SU-DHL-6 (cell line): ENCODE measurements at regions not wholly inside any gene's neighbourhood (a gene's known extent, or its start where the extent isn't known, plus 50 kb on each side); places are given as distances from the start of the nearest gene placed in this dataset.

Experiments
- EZH2phosphoT487 ChIP-seq: fragments of 200-600 bp; sonication (generic), shearing (Covaris generic); conservative IDR thresholded peaks from 2 replicates; pipeline ENCODE4 v1.6.1; 2018; ENCODE audit warnings: mild to moderate bottlenecking, antibody characterized with exemption, low read length, moderate library complexity, mixed read lengths
- TF ChIP-seq, protein P1 (sequence below): fragments of 200-600 bp; sonication (generic); IDR thresholded peaks from one replicate; pipeline ENCODE4 v1.5.1; 2017; ENCODE audit warnings: antibody characterized with exemption, mild to moderate bottlenecking, low read length, moderate library complexity; ENCODE audit not compliant: insufficient read depth, poor library complexity, severe bottlenecking

DNA sequence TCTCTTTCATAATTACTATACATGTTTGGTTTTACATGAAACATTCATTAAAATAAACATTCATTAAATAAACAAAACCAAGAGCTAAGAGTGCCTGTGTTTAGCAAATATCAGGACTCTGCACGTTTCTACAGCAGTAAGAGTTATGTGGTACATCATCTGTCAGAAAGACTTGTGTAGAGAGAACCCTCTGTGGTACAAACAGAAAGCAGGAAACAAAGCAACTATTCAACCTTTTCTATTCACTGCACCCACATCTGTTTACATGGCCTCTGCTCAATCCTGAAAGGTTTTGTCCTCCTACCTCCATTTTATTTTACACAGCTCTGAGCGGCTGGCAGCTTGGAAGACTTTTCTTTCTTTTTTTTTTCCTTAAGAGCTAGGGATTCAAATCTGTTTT is 90.7 kb upstream of the PCDH18 start:
- TF ChIP-seq, protein P1, sequence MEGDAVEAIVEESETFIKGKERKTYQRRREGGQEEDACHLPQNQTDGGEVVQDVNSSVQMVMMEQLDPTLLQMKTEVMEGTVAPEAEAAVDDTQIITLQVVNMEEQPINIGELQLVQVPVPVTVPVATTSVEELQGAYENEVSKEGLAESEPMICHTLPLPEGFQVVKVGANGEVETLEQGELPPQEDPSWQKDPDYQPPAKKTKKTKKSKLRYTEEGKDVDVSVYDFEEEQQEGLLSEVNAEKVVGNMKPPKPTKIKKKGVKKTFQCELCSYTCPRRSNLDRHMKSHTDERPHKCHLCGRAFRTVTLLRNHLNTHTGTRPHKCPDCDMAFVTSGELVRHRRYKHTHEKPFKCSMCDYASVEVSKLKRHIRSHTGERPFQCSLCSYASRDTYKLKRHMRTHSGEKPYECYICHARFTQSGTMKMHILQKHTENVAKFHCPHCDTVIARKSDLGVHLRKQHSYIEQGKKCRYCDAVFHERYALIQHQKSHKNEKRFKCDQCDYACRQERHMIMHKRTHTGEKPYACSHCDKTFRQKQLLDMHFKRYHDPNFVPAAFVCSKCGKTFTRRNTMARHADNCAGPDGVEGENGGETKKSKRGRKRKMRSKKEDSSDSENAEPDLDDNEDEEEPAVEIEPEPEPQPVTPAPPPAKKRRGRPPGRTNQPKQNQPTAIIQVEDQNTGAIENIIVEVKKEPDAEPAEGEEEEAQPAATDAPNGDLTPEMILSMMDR, result no peak
- no peak for TF ChIP-seq EZH2phosphoT487
